ENCODE measurements at regions not wholly inside any gene's neighbourhood (a gene's known extent, or its start where the extent isn't known, plus 50 kb on each side); places are given as distances from the start of the nearest gene placed in this dataset.

GRCh38 chr21:43351501-43352153 lies 75.3 kb downstream of the SIK1 start:
- TF ChIP-seq CTCF (IDR thresholded peaks at IDR 0.05) (no peak), POLR2A (IDR thresholded peaks at IDR 0.05) (no peak), POLR2AphosphoS5 (IDR thresholded peaks at IDR 0.05) (no peak), EP300 (IDR thresholded peaks at IDR 0.05) (no peak)
